Type B pancreatic cell (in vitro differentiated cells): ENCODE measurements at regions not wholly inside any gene's neighbourhood (a gene's known extent, or its start where the extent isn't known, plus 50 kb on each side); places are given as distances from the start of the nearest gene placed in this dataset.

ENCODE experiments used
- DNase-seq: peaks from one replicate; pipeline ENCODE4 v3.0.0; 2021; ENCODE audit warnings: mixed read lengths; ENCODE audit not compliant: unreplicated experiment; ENCODE audit errors: extremely low spot score
- H3K27ac Mint-ChIP-seq: 2 replicates; pipeline ENCODE4 v1.8.0; 2021; ENCODE audit warnings: mild to moderate bottlenecking, mixed read lengths
- H3K27me3 Mint-ChIP-seq: 2 replicates; pipeline ENCODE4 v1.8.0; 2021; ENCODE audit warnings: mixed read lengths
- H3K36me3 Mint-ChIP-seq: 2 replicates; pipeline ENCODE4 v1.8.0; 2021; ENCODE audit warnings: mixed read lengths
- H3K4me1 Mint-ChIP-seq: one replicate; pipeline ENCODE4 v1.8.0; 2021; ENCODE audit warnings: mixed read lengths; ENCODE audit not compliant: unreplicated experiment
- H3K4me3 Mint-ChIP-seq: 2 replicates; pipeline ENCODE4 v1.8.0; 2021; ENCODE audit warnings: mild to moderate bottlenecking, mixed read lengths
- H3K9me3 Mint-ChIP-seq: 2 replicates; pipeline ENCODE4 v1.8.0; 2021; ENCODE audit warnings: mixed read lengths
- TF ChIP-seq, protein P1 (sequence below): fragments of 200-600 bp; sonication (generic); conservative IDR thresholded peaks from 2 replicates; pipeline ENCODE4 v1.5.0; 2021; ENCODE audit warnings: antibody characterized with exemption, mild to moderate bottlenecking

DNA sequence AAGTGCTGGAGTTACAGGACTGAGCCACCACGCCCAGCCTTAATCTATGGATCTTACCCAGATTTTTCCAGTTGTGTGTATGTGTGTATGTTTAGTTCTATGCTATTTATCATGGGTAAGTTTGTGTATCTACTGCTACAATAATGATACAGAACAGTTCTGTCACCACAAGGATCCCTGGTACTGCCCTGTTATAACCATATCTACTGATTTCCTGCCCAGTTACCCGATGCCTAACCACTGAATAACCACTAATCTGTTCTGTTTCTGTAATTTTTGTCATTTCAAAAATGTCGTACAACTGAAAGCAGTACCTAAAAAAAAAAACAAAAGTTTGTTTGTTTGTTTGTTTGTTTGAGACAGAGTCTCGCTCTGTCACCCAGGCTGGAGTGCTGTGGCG, 123.7 kb upstream of the RAP2B start:
- no peak overlapping the region for H3K4me3 Mint-ChIP-seq
- TF ChIP-seq, protein P1, sequence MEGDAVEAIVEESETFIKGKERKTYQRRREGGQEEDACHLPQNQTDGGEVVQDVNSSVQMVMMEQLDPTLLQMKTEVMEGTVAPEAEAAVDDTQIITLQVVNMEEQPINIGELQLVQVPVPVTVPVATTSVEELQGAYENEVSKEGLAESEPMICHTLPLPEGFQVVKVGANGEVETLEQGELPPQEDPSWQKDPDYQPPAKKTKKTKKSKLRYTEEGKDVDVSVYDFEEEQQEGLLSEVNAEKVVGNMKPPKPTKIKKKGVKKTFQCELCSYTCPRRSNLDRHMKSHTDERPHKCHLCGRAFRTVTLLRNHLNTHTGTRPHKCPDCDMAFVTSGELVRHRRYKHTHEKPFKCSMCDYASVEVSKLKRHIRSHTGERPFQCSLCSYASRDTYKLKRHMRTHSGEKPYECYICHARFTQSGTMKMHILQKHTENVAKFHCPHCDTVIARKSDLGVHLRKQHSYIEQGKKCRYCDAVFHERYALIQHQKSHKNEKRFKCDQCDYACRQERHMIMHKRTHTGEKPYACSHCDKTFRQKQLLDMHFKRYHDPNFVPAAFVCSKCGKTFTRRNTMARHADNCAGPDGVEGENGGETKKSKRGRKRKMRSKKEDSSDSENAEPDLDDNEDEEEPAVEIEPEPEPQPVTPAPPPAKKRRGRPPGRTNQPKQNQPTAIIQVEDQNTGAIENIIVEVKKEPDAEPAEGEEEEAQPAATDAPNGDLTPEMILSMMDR, result no peak
- H3K9me3 Mint-ChIP-seq, result no peaks in the 10 kb centered on the region
- no peaks in the 10 kb centered on the region for H3K36me3 Mint-ChIP-seq
- no peaks in the 10 kb centered on the region for H3K27me3 Mint-ChIP-seq
- H3K27ac Mint-ChIP-seq, result no peak overlapping the region
- no peak for DNase-seq
- H3K4me1 Mint-ChIP-seq, result peaks cover 6% of the 10 kb centered on the region

DNA sequence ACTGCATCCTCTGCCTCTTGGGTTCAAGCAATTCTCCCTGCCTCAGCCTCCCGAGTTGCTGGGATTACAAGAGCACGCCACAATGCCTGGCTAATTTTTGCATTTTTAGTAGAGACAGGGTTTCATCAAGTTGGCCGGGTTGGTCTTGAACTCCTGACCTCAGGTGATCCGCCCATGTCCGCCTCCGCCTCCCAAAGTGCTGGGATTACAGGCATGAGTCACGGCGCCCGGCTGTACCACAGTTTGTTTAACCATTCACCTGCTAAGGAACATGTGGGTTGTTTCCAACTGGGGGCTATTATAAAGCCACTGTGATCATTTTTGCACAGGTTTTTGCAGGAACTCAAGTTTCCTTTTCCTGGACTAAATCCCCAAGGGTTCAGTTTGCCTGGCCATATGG, 123.2 kb upstream of the RAP2B start:
- Mint-ChIP-seq H3K4me1 (peaks cover 9% of the 10 kb centered on the region), H3K36me3 (no peaks in the 10 kb centered on the region), H3K27me3 (no peaks in the 10 kb centered on the region), H3K9me3 (no peaks in the 10 kb centered on the region), H3K4me3 (no peak overlapping the region), H3K27ac (no peak overlapping the region)
- TF ChIP-seq, protein P1, result no peak
- no peak for DNase-seq

DNA sequence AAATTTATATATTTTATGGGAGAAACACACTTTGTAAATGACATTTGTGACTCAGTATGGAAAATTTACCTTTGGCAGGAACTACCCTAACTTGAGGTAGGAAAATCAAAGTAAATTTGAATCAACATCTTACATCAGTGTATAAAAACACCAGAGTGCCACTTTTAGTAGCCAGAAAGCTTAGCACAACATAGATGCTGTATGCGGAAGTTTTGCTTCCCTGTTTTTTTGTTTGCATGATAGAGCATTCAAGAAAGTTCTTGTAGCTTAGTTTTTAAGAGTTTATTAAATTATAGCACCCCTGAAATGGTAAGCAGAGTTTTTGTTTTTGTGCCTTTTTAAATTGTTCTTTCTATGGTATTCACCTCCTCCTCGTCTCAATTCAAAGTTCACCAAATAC, 120.8 kb upstream of the RAP2B start:
- TF ChIP-seq, protein P1, result no peak
- DNase-seq, result no peak
- Mint-ChIP-seq H3K4me1 (peaks cover 10% of the 10 kb centered on the region), H3K9me3 (no peaks in the 10 kb centered on the region), H3K4me3 (no peak overlapping the region), H3K27ac (no peak overlapping the region), H3K27me3 (no peaks in the 10 kb centered on the region), H3K36me3 (no peaks in the 10 kb centered on the region)

DNA sequence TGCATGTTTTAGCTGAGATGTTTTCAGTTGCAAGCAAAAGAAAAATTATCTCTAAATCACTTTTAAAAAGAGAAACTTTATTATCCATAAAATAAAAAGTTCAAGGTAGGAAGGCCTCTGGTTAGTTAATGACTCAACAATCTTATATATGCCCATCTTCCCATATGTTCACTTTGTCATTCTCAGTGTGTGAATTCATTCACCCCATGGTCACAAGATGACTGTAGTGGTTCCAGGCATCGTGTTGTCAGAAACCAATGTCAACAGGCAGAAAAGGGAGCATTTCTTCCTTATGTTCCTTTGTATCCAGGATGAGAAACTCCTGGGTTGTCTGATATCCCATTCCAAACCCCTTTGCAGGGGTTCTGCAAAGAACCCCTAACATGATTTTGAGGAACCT, 119.9 kb upstream of the RAP2B start:
- TF ChIP-seq, protein P1, result no peak
- Mint-ChIP-seq H3K27me3 (no peaks in the 10 kb centered on the region), H3K9me3 (no peaks in the 10 kb centered on the region), H3K36me3 (no peaks in the 10 kb centered on the region), H3K27ac (no peak overlapping the region), H3K4me3 (no peak overlapping the region), H3K4me1 (peaks cover 10% of the 10 kb centered on the region)
- no peak for DNase-seq

DNA sequence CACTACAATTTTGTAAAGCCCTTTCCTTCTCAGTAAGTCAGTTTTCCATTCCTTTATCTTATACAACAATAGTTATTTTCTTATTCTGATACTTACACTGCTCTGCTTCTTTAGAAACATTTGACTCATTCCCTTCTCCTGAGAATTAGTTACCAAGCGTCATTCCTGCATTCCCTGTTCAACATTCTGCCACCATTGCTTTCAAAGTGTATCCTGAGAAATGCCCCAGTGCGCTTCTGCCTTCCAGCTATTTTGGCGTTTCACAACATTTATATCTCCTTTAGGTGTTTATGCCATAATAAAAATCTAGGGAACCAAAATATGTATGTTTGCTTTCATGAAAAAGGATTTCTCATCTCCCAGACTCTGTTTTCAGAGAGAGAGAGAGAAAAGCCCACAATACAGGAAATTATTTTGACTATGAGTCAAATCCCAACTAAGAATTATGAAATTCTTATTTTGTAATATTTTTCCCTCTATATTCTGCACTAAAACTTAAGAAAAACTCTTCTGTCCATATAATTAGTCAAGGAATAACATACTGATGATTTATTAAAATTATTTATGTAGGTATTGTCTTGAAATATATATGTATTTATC, 118.2 kb upstream of the RAP2B start:
- Mint-ChIP-seq H3K27ac (peak overlapping the region; percentile 9), H3K9me3 (no peaks in the 10 kb centered on the region), H3K4me1 (peaks cover 10% of the 10 kb centered on the region), H3K36me3 (no peaks in the 10 kb centered on the region), H3K27me3 (no peaks in the 10 kb centered on the region), H3K4me3 (peak overlapping the region; percentile 9)
- DNase-seq, result no peak
- TF ChIP-seq, protein P1, result no peak

DNA sequence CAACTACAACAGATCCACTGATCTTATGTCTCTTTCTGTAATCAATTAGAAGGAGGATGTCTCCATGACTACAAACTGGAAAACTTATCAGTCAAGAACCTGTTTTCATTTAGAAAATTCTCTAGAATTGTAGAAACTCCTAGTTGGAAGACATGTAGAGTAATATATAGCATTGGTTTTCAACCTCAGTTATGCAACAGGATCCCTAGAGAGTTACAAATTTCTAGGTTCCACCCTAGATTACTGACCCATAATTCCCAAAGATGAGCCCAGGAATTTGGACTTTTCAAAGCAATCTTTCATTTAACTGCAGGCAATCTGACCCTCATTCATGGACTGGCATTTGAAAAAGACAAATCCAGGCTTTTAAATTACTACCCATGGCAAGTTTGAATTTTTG, 116.9 kb upstream of the RAP2B start:
- Mint-ChIP-seq H3K4me1 (peaks cover 10% of the 10 kb centered on the region), H3K4me3 (no peak overlapping the region)

More for the DNA sequence above, 116.9 kb upstream of the RAP2B start:
- H3K9me3 Mint-ChIP-seq, result no peaks in the 10 kb centered on the region
- TF ChIP-seq, protein P1, result no peak
- DNase-seq, result no peak
- no peaks in the 10 kb centered on the region for H3K27me3 Mint-ChIP-seq
- no peaks in the 10 kb centered on the region for H3K36me3 Mint-ChIP-seq
- no peak overlapping the region for H3K27ac Mint-ChIP-seq
